Activated CD4-positive, alpha-beta T cell treated with anti-CD3 and anti-CD28 coated beads, Interleukin-2, amount 50 U/mL, for 16 hours (primary cell): ENCODE measurements at regions not wholly inside any gene's neighbourhood (a gene's known extent, or its start where the extent isn't known, plus 50 kb on each side); places are given as distances from the start of the nearest gene placed in this dataset.

Experiments
- DNase-seq: peaks from one replicate; pipeline ENCODE4 v3.0.0-alpha.2; 2020

DNA sequence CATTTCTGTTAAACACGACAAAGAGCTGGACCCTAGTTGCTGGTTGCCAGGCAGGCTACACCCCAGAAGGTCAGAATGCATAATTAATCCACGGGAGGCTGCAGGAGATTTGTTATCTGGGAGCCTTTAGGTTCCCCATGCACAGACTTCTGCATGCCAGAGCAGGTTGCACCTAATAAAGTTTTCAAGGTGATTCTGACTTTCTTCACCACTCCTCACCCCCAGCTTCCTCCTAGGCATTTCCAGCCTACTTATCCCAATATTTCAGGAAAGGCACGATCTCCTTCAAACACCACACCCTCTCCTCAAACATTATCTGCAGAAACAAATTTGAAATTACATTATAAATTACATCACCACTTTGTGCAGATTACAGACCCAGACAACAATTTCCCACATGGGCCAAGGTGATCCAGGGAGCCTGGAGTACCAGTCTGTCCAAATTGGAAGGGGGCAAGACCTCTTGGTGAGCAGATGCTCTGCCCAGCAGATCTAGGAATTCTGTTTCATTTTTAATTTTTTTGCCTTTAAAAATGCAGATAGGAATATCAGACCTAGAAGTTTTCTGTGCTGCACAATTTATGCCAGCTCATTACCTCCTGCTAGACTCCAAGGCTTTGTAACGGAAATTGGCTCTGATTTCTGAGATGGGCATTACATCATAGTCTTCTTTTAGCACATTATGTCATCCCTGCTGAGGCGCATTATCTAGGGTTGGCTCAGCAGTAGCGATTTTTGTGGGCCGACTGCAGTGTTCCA, 363.4 kb upstream of the SLC30A5 start:
- no peak for DNase-seq

GRCh38 chr5:68730979-68731654, 362.7 kb upstream of the SLC30A5 start:
- DNase-seq, result no peak

DNA sequence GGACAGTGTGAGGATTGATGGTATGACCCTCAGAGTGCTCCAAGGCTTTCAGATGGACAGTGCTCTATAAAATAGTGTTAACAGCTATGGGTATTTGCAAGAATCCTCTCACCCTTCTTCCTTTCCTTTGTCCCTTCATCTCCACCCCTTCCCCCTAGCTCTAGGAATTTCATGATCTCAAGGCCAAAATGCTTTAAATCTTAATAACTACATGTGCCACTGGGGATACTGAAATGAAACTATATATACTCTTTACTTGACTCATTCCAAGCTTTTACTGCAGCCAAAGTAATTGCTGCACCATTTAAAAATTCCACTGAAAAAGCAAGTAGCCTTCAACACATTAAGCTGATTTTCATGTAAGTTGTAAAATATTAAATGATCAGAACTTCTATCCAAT, 361.6 kb upstream of the SLC30A5 start:
- DNase-seq, result no peak

GRCh38 chr5:68734781-68735180, 359.0 kb upstream of the SLC30A5 start:
- no peak for DNase-seq

- no peak for DNase-seq
Measured at GRCh38 chr5:68738236-68738635, 355.6 kb upstream of the SLC30A5 start.

DNA sequence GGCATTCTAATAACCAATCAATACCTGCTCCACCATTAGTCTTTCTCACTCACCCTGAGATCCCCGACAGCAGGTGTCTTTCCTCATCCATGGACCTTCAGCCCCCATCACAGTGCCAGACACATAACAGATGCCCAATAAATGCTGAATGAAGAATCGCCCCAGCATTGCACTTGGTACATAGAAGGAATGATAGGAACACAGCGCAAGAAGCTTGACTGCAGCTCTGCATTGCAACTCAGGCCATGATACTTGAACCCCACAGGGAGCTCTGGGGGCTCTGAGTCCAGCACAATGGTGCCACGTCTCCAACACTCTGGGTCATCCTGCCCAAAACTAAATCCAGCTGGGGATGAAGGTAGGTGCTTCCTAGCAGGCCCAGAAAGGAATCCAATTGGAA, 355.0 kb upstream of the SLC30A5 start:
- no peak for DNase-seq

DNA sequence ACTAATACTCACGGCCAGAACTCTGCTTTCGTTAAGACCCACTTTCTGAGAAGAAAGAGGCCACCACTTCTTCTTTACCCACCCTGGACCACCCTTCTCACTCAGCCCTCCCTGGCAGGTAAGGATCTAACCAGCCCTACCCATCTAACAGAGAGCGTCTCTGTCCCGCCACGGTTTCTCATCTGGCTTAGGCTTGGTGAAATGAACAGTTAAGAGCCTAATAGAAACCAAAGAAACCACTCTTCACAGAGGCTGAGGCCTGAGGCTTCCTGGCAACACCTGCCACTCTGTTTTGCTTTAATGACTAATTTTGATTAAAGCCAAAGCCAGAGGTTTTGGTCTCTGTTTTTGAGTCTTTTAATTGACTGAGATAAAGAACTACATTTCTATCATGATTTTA, 354.1 kb upstream of the SLC30A5 start:
- no peak for DNase-seq

DNA sequence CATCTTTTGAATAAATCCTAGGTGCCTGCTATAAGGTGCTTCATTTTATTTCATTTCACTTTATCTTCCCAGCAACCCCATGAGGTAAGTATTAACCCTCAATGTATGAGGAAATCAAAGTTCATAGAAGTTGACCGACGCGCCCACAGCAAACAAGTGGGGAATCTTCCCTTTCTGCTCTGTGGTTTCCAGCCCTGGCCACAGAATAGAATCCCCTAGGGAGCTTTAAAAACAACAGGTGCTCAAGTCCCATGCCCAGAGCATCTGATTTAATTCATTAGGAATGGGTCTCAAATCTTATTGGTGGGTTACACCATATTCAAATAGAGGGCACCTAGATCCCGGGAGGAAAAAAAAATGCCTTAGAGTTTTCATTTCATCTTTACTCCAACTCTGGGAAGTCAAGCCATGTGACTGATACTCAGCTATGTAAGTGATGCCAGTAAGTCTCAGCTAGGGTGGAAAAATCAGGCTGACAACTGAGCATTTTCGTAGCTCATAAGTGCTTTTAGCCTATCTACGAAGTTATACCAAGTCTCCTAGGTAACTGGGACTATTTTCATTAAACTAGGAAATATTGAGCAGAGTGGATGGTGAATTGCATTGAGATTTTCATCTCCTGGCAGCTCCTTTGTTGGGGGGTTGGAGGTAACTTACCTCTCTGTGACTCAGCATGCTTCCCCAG, 353.4 kb upstream of the SLC30A5 start:
- no peak for DNase-seq

DNA sequence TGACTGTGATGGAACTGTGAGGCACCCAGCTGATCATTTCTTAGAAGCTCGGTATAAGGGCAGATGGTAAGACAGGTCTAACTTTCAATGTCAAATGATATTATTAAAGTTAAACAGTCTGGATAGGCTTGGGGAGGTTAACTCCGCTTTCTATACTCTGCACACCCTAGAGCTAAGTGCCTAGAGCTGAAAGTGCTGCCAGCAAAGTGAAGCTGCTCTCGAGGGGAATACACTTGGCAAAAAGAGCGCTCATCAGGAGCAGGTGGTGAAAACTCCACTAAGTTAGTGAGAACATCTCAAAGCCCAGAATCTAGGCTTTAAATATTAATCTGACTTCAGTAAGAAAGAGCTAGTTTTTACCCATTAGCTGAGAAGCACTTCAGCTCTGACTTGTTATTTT, 349.6 kb upstream of the SLC30A5 start:
- no peak for DNase-seq

GRCh38 chr5:68745448-68745847, 348.4 kb upstream of the SLC30A5 start:
- DNase-seq, result no peak

- no peak for DNase-seq
Measured at GRCh38 chr5:68746220-68746619, 347.6 kb upstream of the SLC30A5 start.

GRCh38 chr5:68746643-68747420, 347.0 kb upstream of the SLC30A5 start:
- no peak for DNase-seq

DNA sequence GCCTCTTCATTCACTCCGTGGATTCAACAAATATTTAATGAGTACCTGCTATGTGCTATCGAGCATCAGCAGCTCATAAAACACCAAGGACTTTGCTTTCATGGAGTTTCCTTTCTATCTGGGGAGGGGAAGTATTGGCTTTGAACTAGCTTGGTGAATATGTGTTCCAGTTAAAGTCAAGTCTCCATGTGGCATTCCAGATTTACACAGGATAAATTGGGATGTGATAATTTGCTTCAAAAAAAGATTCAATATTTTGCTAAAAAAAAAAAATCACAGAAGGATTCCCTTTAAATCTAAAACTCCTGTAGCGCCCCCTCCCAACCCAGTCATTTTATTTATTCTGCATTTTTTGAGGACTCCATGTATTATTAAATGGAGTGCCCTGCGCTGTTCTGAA, 346.3 kb upstream of the SLC30A5 start:
- DNase-seq, result no peak

DNA sequence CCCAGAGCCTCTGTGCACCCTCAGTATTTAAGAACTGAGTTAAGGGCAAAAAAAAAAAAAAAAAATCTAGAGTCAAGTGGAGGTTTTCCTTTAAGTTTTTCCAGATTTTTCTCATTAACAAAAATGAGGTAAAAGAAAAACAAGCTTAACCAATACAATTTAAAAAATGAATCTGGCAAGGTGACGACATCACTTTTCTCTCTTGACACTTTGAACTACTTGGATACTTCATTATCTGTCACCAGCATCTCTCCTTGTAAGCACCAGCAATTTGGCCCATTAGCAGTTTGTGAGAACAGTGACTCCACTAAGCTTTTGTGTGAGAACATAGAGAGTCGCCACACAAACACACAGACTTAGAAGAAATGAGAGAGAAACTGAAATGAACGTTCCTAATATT, 345.7 kb upstream of the SLC30A5 start:
- no peak for DNase-seq

GRCh38 chr5:68749077-68749476, 344.7 kb upstream of the SLC30A5 start:
- no peak for DNase-seq

DNA sequence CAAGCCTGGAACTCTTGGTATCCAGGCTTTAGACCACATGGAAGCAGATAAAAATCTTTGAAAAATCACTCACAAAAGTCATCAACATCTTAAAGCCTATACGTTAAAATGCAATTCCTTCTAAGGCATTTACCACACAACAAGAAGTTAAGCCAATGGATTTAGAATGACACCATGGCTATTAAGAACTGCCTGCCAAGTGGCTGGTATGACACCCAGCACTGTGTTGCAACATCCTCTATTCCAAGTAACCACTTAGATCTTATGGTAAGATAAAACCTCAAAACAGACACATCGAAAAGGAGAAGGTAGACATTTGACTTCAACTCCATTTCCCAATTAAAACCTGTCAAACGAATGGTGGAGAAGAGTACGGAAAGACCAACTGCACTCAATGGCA, 344.2 kb upstream of the SLC30A5 start:
- DNase-seq, result no peak

DNA sequence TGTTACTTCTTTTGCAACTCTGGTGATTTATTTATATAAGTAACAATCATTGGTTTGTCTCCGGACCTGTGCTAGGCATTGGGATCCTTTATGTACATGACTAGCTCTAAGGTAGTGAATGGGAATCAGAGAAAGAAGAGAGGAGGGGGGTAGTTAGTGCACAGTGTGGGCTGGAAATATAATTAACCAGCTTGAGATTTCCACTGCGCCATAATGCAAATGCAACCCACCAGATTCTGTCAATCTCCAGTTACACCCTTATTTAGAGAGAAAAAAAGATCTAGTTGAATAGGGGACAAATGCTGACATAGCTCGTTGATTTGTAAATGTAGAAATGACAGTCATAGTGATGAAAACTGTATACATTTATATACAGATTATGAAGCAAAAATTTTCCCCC, 342.2 kb upstream of the SLC30A5 start:
- no peak for DNase-seq

GRCh38 chr5:68754536-68754935, 339.3 kb upstream of the SLC30A5 start:
- no peak for DNase-seq

- no peak for DNase-seq
Measured at GRCh38 chr5:68755293-68755692, 338.5 kb upstream of the SLC30A5 start.

DNA sequence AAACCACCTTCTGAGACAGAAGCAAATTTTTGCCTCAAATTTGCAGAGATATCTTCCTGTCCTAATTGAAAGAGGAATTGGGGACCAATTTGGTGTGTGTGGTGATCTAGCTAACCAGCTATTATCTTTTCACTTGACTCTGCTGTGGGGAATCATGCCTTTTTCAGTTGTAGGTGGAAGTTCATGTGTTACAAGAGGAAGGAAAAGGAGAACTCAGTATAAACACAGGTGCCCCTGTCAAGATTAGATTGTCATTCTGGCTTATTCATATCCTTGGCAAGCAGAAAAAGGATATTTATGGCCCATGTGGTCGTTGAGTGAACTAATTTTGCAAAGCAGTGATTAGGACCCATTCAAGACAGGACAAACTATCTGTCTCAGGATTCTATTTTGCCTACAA, 336.8 kb upstream of the SLC30A5 start:
- no peak for DNase-seq

GRCh38 chr5:68757626-68758212, 336.1 kb upstream of the SLC30A5 start:
- DNase-seq, result no peak

- DNase-seq, result no peak
Measured at GRCh38 chr5:68759593-68759992, 334.2 kb upstream of the SLC30A5 start.

- no peak for DNase-seq
Measured at GRCh38 chr5:68762201-68762600, 331.6 kb upstream of the SLC30A5 start.
